ENCODE measurements at regions not wholly inside any gene's neighbourhood (a gene's known extent, or its start where the extent isn't known, plus 50 kb on each side); places are given as distances from the start of the nearest gene placed in this dataset.

GRCh38 chr4:36509845-36510244 lies 228.4 kb downstream of the DTHD1 start:
- no peaks in the 10 kb centered on the region for H3K9me3 ChIP-seq
- intact Hi-C loops (cut with DNase I; ENCODE audit: low total_unique reads): no loop called here
- WGBS, 5 donors: 62 to 70% (median 63%) methylated on average over 3 of the region's 3 CpGs
- TF ChIP-seq CTCF (IDR thresholded peaks at IDR 0.05) (no peak), POLR2A (IDR thresholded peaks at IDR 0.05) (no peak)
- DNase-seq: no peak
- no peak overlapping the region for H3K4me3 ChIP-seq
- H3K36me3 ChIP-seq: no peaks in the 10 kb centered on the region
- no peak overlapping the region for H3K27ac ChIP-seq
- H3K4me1 ChIP-seq: no peaks in the 10 kb centered on the region
- H3K27me3 ChIP-seq: no peaks in the 10 kb centered on the region

DNA sequence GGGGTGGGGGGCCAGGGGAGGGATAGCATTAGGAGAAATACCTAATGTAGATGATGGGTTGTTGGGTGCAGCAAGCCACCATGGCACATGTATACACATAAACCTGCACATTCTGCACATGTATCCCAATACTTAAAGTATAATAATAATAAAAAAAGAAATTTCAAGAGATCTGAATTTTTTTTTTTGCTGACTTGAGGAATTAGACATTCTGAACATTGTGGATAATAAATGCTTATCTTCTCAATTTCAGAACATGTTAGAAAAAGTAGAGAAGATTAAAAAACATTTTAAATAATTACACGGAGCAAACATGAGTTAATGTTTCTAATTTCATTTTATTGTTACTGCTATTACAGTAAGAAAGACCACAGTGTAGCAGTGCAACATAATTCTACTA lies 230.4 kb downstream of the DTHD1 start:
- Histone ChIP-seq H3K9me3 (no peaks in the 10 kb centered on the region), H3K27ac (no peak overlapping the region), H3K36me3 (no peaks in the 10 kb centered on the region), H3K27me3 (no peaks in the 10 kb centered on the region), H3K4me1 (no peaks in the 10 kb centered on the region), H3K4me3 (no peak overlapping the region)
- intact Hi-C loops (cut with DNase I; ENCODE audit: low total_unique reads): no loop called here
- no peak for TF ChIP-seq POLR2A (IDR thresholded peaks at IDR 0.05)
- no peak for TF ChIP-seq EP300 (IDR thresholded peaks at IDR 0.05)
- no peak for TF ChIP-seq CTCF (IDR thresholded peaks at IDR 0.05)
- TF ChIP-seq POLR2AphosphoS5 (IDR thresholded peaks at IDR 0.05): no peak
- WGBS, 5 donors: 85 to 100% (median 94%) methylated on average over 1 of the region's 1 CpG
- no peak for DNase-seq

GRCh38 chr4:36516522-36517095 lies 235.2 kb downstream of the DTHD1 start:
- WGBS, 5 donors: 67 to 79% (median 77%) methylated on average over 4 of the region's 4 CpGs
- TF ChIP-seq EP300 (IDR thresholded peaks at IDR 0.05) (no peak), POLR2A (IDR thresholded peaks at IDR 0.05) (no peak), POLR2AphosphoS5 (IDR thresholded peaks at IDR 0.05) (no peak), CTCF (IDR thresholded peaks at IDR 0.05) (no peak)
- Histone ChIP-seq H3K27ac (no peak overlapping the region), H3K36me3 (no peaks in the 10 kb centered on the region), H3K4me1 (no peaks in the 10 kb centered on the region), H3K9me3 (peaks cover 0 to 13% (median 6%) of the 10 kb centered on the region in 4 donors), H3K4me3 (no peak overlapping the region), H3K27me3 (no peaks in the 10 kb centered on the region)
- intact Hi-C loops (cut with DNase I; ENCODE audit: low total_unique reads): no loop called here
- DNase-seq: no peak

- Histone ChIP-seq H3K36me3 (no peaks in the 10 kb centered on the region), H3K27ac (no peak overlapping the region), H3K4me3 (no peak overlapping the region), H3K9me3 (peaks cover 0 to 23% (median 11%) of the 10 kb centered on the region in 4 donors), H3K27me3 (no peaks in the 10 kb centered on the region), H3K4me1 (no peaks in the 10 kb centered on the region)
- intact Hi-C loops (cut with DNase I; ENCODE audit: low total_unique reads): no loop called here
- TF ChIP-seq POLR2A (IDR thresholded peaks at IDR 0.05) (no peak), POLR2AphosphoS5 (IDR thresholded peaks at IDR 0.05) (no peak), CTCF (IDR thresholded peaks at IDR 0.05) (no peak), EP300 (IDR thresholded peaks at IDR 0.05) (no peak)
- no peak for DNase-seq
These were observed 241.8 kb downstream of the DTHD1 start for GRCh38 chr4:36523182-36523581.

Data from stomach (tissue), 8 donors.